ENCODE measurements at regions not wholly inside any gene's neighbourhood (a gene's known extent, or its start where the extent isn't known, plus 50 kb on each side); places are given as distances from the start of the nearest gene placed in this dataset.

- Histone ChIP-seq H3K4me1 (replicated peaks; ENCODE audit: insufficient read depth) (no peaks in the 10 kb centered on the region), H3K36me3 (ENCODE audit: low read depth) (no peaks in the 10 kb centered on the region), H3K4me2 (no peak overlapping the region), H3F3A (ENCODE audit: insufficient read depth, low read depth) (no peaks in the 10 kb centered on the region), H3K79me2 (ENCODE audit: low read depth) (no peaks in the 10 kb centered on the region), H3K9me3 (ENCODE audit: insufficient read depth, low read depth) (no peaks in the 10 kb centered on the region), H2AFZ (no peak overlapping the region), H3K27ac (no peak overlapping the region), H3K4me3 (no peak overlapping the region), H4K20me1 (ENCODE audit: insufficient read depth) (no peaks in the 10 kb centered on the region), H3K27me3 (ENCODE audit: insufficient read depth, low read depth) (peaks cover 46% of the 10 kb centered on the region), H3K9me2 (ENCODE audit: insufficient read depth) (no peaks in the 10 kb centered on the region)
- TF ChIP-seq EZH2 (IDR thresholded peaks at IDR 0.05; ENCODE audit: low read depth) (no peak), CTCF (conservative IDR thresholded peaks at IDR 0.05) (no peak)
- BruUV-seq (replicated peaks) = no TSS peak
- CTCF ChIA-PET = no interaction called here
- POLR2A ChIA-PET (ENCODE audit: unreplicated experiment) = interaction anchor here (0.6 kb wide), 1 partner anchor 769 kb away, joined by 6 read pairs; no protein-coding TSS in a partner anchor
- DNase-seq = no peak
- intact Hi-C loops (cut with micrococcal nuclease; ENCODE audit: unreplicated experiment) = no loop called here
Observed at GRCh38 chr10:78278058-78278404, 244.4 kb downstream of the RPS24 start.

- Histone ChIP-seq H3K36me3 (ENCODE audit: low read depth) (no peaks in the 10 kb centered on the region), H3K4me3 (no peak overlapping the region), H3K27me3 (ENCODE audit: insufficient read depth, low read depth) (peaks cover 31% of the 10 kb centered on the region), H4K20me1 (ENCODE audit: insufficient read depth) (no peaks in the 10 kb centered on the region), H3K27ac (no peak overlapping the region), H2AFZ (no peak overlapping the region), H3K4me1 (replicated peaks; ENCODE audit: insufficient read depth) (no peaks in the 10 kb centered on the region), H3K79me2 (ENCODE audit: low read depth) (no peaks in the 10 kb centered on the region), H3K9me3 (ENCODE audit: insufficient read depth, low read depth) (no peaks in the 10 kb centered on the region), H3K9me2 (ENCODE audit: insufficient read depth) (no peaks in the 10 kb centered on the region), H3F3A (ENCODE audit: insufficient read depth, low read depth) (no peaks in the 10 kb centered on the region), H3K4me2 (no peak overlapping the region)
- no peak for DNase-seq
- intact Hi-C loops (cut with micrococcal nuclease; ENCODE audit: unreplicated experiment) = no loop called here
- TF ChIP-seq CTCF (conservative IDR thresholded peaks at IDR 0.05) = no peak
- no peak for TF ChIP-seq EZH2 (IDR thresholded peaks at IDR 0.05; ENCODE audit: low read depth)
- CTCF ChIA-PET = no interaction called here
- BruUV-seq (replicated peaks) = no TSS peak
- POLR2A ChIA-PET (ENCODE audit: unreplicated experiment) = no interaction called here
Observed at GRCh38 chr10:78279756-78280155, 246.1 kb downstream of the RPS24 start.

GRCh38 chr10:78280604-78281003 lies 246.9 kb downstream of the RPS24 start:
- H3K4me3 ChIP-seq = no peak overlapping the region
- no peaks in the 10 kb centered on the region for H3K9me3 ChIP-seq (ENCODE audit: insufficient read depth, low read depth)
- POLR2A ChIA-PET (ENCODE audit: unreplicated experiment) = no interaction called here
- no peak for DNase-seq
- no peak overlapping the region for H3K27ac ChIP-seq
- H2AFZ ChIP-seq = no peak overlapping the region
- H3K36me3 ChIP-seq (ENCODE audit: low read depth) = no peaks in the 10 kb centered on the region
- no peak overlapping the region for H3K4me2 ChIP-seq
- H3K27me3 ChIP-seq (ENCODE audit: insufficient read depth, low read depth) = peaks cover 23% of the 10 kb centered on the region; the same call in 1 of the 2 replicates
- no peaks in the 10 kb centered on the region for H4K20me1 ChIP-seq (ENCODE audit: insufficient read depth)
- no peaks in the 10 kb centered on the region for H3F3A ChIP-seq (ENCODE audit: insufficient read depth, low read depth)
- TF ChIP-seq CTCF (conservative IDR thresholded peaks at IDR 0.05) (no peak), EZH2 (IDR thresholded peaks at IDR 0.05; ENCODE audit: low read depth) (no peak)
- CTCF ChIA-PET = no interaction called here
- no peaks in the 10 kb centered on the region for H3K79me2 ChIP-seq (ENCODE audit: low read depth)
- intact Hi-C loops (cut with micrococcal nuclease; ENCODE audit: unreplicated experiment) = no loop called here
- no TSS peak for BruUV-seq (replicated peaks)
- H3K4me1 ChIP-seq (replicated peaks; ENCODE audit: insufficient read depth) = no peaks in the 10 kb centered on the region
- no peaks in the 10 kb centered on the region for H3K9me2 ChIP-seq (ENCODE audit: insufficient read depth)

Measured in PC-9 (cell line).